ENCODE measurements at regions not wholly inside any gene's neighbourhood (a gene's known extent, or its start where the extent isn't known, plus 50 kb on each side); places are given as distances from the start of the nearest gene placed in this dataset.

DNA sequence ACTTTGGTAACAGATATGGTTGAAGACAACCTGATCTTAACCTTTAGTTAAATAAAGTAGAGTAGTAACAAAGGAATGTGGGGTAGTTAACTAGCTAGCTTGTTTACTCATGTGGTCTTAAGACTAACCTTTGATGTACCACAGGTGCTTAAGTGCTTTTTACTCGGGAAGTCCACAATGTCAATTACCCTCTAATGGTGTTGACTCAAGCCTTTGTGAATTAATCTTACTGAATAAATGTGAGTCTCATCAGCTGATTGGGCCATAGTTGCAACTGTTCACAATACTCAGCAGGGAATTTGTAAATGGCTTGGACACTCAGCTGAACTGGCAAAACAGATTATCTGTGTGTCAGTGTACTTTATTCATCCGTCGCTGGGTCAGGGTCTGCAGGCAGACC is 119.0 kb upstream of the UGT8 start:
- TF ChIP-seq RORB (CRISPR knock-in tag; IDR thresholded peaks at IDR 0.05) (no peak), USF2 (CRISPR knock-in tag; IDR thresholded peaks at IDR 0.05) (no peak), ZNF232 (CRISPR knock-in tag; IDR thresholded peaks at IDR 0.05) (no peak), KAT7 (CRISPR knock-in tag; IDR thresholded peaks at IDR 0.05; ENCODE audit: borderline replicate concordance) (no peak), ZNF416 (CRISPR knock-in tag; IDR thresholded peaks at IDR 0.05) (no peak), CREB1 (CRISPR knock-in tag; IDR thresholded peaks at IDR 0.05) (no peak), ESRRA (CRISPR knock-in tag; IDR thresholded peaks at IDR 0.05; ENCODE audit: borderline replicate concordance) (no peak), ZNF138 (CRISPR knock-in tag; conservative IDR thresholded peaks at IDR 0.05) (no peak), IRF2 (CRISPR knock-in tag; IDR thresholded peaks at IDR 0.05; ENCODE audit: borderline replicate concordance, low read depth) (no peak), FOXK1 (CRISPR knock-in tag; IDR thresholded peaks at IDR 0.05) (no peak), FOXP1 (CRISPR knock-in tag; IDR thresholded peaks at IDR 0.05; ENCODE audit: borderline replicate concordance) (no peak), RELA (CRISPR knock-in tag; IDR thresholded peaks at IDR 0.05; ENCODE audit: borderline replicate concordance) (no peak), NR2C2 (CRISPR knock-in tag; IDR thresholded peaks at IDR 0.05) (no peak)
- TF ChIP-seq, protein P1, sequence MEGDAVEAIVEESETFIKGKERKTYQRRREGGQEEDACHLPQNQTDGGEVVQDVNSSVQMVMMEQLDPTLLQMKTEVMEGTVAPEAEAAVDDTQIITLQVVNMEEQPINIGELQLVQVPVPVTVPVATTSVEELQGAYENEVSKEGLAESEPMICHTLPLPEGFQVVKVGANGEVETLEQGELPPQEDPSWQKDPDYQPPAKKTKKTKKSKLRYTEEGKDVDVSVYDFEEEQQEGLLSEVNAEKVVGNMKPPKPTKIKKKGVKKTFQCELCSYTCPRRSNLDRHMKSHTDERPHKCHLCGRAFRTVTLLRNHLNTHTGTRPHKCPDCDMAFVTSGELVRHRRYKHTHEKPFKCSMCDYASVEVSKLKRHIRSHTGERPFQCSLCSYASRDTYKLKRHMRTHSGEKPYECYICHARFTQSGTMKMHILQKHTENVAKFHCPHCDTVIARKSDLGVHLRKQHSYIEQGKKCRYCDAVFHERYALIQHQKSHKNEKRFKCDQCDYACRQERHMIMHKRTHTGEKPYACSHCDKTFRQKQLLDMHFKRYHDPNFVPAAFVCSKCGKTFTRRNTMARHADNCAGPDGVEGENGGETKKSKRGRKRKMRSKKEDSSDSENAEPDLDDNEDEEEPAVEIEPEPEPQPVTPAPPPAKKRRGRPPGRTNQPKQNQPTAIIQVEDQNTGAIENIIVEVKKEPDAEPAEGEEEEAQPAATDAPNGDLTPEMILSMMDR (IDR thresholded peaks at IDR 0.05): no peak

Measured in WTC11 (cell line).